Activated CD8-positive, alpha-beta memory T cell treated with anti-CD3 and anti-CD28 coated beads, Interleukin-2, amount 50 U/mL, for 24 hours (primary cell): ENCODE measurements at regions not wholly inside any gene's neighbourhood (a gene's known extent, or its start where the extent isn't known, plus 50 kb on each side); places are given as distances from the start of the nearest gene placed in this dataset.

Experiments
- DNase-seq: peaks from one replicate; pipeline ENCODE4 v3.0.0-alpha.2; 2020; ENCODE audit errors: extremely low read depth

DNA sequence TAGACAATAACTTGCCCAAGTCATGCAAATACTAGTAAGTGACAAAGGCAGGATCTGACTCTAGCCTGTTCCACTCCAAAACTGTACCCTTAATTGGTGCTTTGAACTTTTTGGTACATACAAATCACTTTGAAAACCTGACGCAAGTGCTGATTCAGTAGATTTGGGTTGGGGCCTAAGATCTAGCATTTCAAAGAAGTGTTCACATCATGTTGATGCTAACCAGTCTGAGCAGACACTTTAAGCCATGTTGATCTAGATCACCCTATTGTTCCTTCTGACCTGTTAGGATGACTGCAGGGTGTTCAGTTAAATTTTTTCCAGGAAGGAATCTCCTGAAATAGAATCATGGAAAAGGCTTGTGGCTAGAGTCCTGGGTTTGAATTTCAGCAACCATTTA, 57.7 kb upstream of the CPEB4 start:
- DNase-seq, result no peak

- DNase-seq, result no peak
Observed at GRCh38 chr5:173831196-173831914, 56.8 kb upstream of the CPEB4 start.

DNA sequence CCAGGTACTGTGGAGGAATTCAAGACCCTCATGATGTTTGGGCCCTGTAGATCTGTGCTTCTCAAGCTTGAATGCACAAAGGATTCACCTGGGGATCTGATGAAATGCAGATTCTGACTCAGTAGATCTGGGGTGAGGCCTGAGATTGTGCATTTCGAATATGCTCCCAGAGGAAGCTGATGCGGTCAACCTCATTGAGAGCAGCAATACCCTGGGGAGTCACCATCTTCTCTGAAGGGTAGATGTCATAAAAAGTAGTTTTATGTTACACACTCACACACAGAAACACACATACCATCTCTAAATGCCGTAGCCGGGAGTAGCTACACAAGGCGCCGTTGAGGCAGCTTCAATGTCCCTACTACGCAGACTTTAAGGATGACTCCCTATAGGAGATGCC, 55.8 kb upstream of the CPEB4 start:
- no peak for DNase-seq

- DNase-seq, result no peak
Observed at GRCh38 chr5:173833196-173833985, 54.8 kb upstream of the CPEB4 start.

- DNase-seq, result no peak
Observed at GRCh38 chr5:173834071-173834771, 53.9 kb upstream of the CPEB4 start.

- no peak for DNase-seq
Observed at GRCh38 chr5:173835131-173835530, 53.0 kb upstream of the CPEB4 start.

DNA sequence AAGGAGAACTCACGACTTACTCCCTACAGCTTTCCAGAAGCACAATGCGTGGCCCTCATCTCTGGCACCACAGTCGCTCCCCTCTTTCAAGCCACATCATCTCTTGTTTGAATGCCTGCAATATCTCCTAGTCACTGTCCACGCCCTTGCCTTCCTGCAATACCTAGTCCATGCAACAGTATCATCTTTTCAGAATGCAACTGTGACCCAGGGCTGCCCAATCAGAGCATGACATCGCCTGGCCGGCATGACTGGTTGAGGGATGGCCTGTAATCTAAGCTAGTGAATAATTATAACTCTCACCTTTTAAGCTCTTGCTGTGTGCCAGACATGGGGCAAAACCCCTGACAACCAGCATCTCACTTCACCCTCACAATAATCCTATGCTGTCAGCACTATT, 52.5 kb upstream of the CPEB4 start:
- DNase-seq, result no peak

DNA sequence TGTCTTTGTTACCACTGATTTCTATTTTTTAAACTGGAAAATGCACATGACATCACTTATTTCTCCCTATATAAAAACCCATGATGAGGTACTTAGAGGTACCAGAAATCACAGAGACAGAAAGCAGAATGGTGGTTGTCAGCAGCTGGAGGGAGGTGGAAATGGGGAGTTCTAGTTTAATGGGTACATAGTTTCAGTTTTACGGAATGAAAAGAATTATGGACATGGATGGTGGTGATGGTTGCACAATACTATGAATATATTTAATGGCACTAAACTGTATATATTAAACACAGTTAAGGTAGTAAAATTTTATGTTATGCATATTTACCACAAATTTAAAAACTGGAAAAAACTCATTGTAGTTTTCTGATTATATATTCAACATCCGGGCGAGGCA, 50.5 kb upstream of the CPEB4 start:
- no peak for DNase-seq
